GM12801 (cell line): ENCODE measurements at regions not wholly inside any gene's neighbourhood (a gene's known extent, or its start where the extent isn't known, plus 50 kb on each side); places are given as distances from the start of the nearest gene placed in this dataset.

ENCODE experiments used
- TF ChIP-seq, protein P1 (sequence below): IDR thresholded peaks from one replicate; pipeline ENCODE4 v1.5.1; 2011; ENCODE audit warnings: control low read depth; ENCODE audit not compliant: insufficient read length; ENCODE audit errors: extremely low read depth

DNA sequence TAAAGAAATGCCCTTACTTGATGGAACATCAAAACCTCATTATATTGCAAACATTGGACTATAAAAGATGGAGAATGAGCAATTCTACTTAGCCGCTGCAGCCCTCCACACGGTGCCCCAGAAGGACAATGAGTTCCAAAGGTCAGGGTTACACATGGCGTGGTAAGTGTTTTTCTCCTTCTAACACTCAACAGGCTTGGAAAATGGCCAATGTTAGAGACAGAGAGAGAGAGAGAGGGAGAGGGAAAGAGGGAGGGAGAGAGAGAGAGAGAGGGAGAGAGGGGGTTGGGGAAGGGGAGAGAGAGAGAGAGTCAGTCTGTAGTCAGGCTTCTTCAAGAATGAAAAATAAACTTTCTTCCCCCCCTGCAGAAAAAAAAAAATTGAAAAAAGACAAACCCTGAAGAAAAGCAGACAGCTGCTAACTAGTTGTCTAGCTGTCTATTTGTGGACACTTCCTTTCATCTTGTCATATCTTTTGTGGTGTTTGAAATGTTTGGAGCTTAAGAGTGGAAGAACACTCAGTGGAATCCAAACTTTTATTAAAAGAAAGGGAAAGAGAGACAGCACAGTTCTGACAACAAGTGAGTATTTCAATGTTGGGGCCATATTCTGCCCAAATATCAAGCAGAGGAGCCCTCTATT, 324.8 kb downstream of the TMEM38B start:
- TF ChIP-seq, protein P1, sequence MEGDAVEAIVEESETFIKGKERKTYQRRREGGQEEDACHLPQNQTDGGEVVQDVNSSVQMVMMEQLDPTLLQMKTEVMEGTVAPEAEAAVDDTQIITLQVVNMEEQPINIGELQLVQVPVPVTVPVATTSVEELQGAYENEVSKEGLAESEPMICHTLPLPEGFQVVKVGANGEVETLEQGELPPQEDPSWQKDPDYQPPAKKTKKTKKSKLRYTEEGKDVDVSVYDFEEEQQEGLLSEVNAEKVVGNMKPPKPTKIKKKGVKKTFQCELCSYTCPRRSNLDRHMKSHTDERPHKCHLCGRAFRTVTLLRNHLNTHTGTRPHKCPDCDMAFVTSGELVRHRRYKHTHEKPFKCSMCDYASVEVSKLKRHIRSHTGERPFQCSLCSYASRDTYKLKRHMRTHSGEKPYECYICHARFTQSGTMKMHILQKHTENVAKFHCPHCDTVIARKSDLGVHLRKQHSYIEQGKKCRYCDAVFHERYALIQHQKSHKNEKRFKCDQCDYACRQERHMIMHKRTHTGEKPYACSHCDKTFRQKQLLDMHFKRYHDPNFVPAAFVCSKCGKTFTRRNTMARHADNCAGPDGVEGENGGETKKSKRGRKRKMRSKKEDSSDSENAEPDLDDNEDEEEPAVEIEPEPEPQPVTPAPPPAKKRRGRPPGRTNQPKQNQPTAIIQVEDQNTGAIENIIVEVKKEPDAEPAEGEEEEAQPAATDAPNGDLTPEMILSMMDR = no peak

DNA sequence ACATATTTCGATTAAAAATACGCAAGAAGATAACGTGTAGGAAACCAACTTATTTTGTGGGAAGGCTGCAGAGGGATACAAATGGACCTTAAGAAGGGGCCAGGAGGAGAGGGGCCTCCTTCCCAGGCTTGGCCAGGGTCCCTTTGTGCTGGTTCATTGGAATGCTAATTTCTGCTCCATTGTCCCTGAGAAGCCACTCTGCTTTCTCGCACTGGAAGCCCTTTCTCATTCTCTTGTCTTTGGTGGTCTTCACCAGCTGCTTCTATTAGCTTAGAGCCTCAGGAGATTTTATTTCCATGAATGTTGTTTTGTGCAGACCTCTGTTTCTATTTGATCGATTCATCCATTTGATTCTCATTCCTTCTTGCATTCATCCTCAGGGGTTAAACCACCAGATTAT, 325.4 kb downstream of the TMEM38B start:
- TF ChIP-seq, protein P1 = no peak

DNA sequence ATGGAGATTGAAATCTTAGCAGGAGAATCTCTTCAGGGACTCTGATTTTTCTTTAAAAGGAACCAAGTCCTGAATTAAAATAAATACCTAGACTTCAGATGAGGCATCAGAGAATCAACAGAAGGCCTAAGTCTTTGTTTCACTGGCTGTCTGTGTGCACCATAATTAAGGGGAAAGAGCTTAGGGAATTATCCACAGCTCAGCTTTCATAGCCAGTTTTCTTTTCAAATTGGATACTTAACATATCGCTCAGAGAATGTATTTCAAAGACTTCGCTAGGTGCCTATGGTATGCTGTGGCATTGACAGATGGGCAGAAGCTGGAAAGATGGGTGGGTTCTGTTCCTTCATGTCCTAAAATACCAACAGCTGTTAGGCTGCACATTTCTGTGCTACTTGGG, 325.8 kb downstream of the TMEM38B start:
- TF ChIP-seq, protein P1 = no peak

DNA sequence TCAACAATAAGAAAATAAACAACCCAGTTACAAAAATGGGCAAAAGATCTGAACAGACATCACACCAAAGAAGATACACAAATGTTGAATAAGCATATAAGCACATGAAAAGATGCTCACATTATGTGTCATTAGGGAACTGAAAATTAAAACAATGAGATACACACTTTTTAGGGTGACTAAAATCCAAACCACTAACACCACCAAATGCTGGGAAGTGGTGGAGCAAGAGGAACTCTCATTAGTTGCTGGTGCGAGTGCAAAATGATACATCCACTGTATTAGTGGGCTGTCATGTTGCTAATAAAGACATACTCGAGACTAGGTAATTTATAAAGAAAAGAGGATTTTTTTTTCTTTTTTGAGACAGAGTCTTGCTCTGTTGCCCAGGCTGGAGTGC, 329.1 kb downstream of the TMEM38B start:
- TF ChIP-seq, protein P1 = no peak

DNA sequence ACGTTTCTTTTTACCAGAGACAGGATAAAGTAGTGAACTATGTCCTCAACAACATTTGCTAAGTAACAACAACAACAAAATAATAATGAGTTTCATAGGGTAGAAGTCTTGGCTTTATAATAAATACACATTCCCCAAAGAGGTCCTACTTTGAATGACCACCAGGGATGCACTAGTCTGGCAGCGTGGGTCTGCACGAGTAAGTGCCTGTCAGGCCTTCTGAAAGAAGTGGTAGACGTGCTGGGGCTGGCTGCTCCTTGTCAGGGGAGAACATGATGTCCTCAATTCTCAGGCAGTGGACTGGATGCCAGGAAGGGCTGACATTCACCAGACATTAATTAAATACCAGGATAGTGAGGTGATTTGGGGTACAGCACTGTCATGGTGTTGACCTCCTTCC, 331.1 kb downstream of the TMEM38B start:
- TF ChIP-seq, protein P1 = no peak

DNA sequence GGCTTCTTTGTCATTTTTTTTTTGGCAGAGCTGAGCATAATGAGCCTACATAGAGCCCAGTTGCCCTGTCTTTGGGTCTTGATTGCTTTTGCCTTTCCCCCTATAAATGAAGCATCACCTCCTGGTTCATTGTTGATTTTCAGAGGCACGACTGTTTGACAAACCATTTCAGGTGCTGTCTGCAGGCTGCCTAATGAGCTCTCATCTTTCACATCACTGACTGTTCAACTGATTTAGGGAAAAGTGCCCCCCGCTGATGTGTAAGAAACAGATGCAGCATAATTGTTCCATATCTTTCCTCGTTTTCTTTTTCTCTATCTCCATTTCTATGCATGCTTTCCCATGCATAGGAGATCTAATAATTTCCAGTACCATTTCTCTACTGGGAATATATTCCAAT, 338.6 kb downstream of the TMEM38B start:
- TF ChIP-seq, protein P1 = no peak

DNA sequence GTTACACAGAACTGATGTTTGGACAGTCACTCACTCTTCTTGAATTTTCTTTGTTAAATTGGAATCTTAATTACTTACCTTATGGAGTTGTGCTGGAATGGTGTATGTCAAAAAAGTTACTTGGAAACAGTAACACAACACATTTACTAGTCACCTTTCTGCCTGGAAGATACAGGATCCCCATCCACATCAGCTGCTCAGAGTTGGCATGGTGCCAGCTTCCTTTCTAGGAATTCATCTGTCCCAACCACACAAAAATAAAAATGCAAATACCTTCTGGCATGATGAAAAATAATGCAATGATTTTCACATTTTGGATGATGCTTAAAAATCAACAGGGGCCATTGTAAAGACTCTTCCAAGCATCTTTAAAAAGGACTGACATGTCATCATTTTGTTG, 341.5 kb downstream of the TMEM38B start:
- TF ChIP-seq, protein P1 = no peak
